ENCODE measurements at regions not wholly inside any gene's neighbourhood (a gene's known extent, or its start where the extent isn't known, plus 50 kb on each side); places are given as distances from the start of the nearest gene placed in this dataset.

DNA sequence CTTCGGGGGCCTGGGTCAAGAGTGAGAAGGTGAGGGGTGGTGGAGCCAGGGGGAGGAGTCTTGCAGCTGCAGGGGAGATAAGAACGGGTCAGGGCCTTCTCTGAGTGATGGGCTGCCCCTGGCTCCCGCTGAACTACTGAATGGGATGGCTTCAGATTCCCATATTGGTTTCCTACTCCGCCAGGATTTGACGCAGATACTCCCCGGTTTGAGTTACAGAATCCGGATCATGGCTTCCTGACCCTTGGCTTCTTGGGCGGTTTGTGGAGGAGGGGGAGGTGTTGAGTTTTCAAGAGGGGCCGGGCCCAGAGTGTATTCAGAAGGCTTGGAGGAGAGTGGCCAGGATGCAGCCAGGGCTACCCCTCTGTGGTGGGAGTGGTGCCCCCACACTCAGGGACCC is 119.9 kb upstream of the ATP2B2 start:
- Mint-ChIP-seq H3K27ac (no peak overlapping the region), H3K27me3 (ENCODE audit: low read depth in 3 of 3) (peaks cover 0 to 3% (median 2%) of the 10 kb centered on the region in 3 donors), H3K9me3 (peaks cover 0 to 3% (median 0%) of the 10 kb centered on the region in 6 donors), H3K4me3 (no peak overlapping the region), H3K36me3 (no peaks in the 10 kb centered on the region), H3K4me1 (no peaks in the 10 kb centered on the region)
- DNase-seq = no peak

DNA sequence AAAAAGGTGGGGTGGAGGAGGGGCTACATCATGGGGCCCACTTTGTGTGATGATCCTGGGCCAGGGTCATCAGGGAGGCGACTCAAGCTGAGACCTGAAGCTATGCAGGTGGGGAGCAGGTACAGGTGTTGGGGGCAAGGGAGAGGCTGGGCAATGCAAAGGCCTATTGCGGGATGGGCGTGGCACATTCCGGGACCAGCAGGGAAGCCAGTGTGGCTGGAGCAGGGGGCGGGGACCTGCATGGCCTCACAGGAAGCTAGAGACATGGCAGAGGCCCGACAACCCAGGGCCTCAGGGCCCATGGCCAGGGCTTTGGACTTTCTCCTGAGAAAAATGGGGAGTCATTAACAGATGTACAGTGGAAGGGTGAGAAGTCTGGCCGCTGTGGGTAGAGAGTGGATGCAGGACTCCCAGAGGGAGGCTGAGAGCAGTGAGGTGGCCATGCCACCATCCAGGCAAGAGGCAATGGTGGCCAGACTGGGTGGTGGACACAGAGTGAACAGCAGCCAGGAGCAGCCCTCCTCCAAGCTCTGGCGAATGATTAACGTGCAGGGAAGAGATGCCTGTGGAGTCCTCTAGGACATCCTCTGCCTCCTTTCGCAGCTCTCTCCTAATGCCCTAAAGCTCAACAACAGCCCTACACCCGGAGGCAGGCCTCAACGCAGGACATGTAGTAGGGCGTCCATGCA is 122.6 kb upstream of the ATP2B2 start:
- Mint-ChIP-seq H3K4me1 (no peaks in the 10 kb centered on the region), H3K4me3 (no peak overlapping the region), H3K36me3 (no peaks in the 10 kb centered on the region), H3K27ac (no peak overlapping the region), H3K9me3 (peaks cover 0 to 3% (median 0%) of the 10 kb centered on the region in 6 donors), H3K27me3 (ENCODE audit: low read depth in 3 of 3) (peaks cover 0 to 4% (median 3%) of the 10 kb centered on the region in 3 donors)
- no peak for DNase-seq

DNA sequence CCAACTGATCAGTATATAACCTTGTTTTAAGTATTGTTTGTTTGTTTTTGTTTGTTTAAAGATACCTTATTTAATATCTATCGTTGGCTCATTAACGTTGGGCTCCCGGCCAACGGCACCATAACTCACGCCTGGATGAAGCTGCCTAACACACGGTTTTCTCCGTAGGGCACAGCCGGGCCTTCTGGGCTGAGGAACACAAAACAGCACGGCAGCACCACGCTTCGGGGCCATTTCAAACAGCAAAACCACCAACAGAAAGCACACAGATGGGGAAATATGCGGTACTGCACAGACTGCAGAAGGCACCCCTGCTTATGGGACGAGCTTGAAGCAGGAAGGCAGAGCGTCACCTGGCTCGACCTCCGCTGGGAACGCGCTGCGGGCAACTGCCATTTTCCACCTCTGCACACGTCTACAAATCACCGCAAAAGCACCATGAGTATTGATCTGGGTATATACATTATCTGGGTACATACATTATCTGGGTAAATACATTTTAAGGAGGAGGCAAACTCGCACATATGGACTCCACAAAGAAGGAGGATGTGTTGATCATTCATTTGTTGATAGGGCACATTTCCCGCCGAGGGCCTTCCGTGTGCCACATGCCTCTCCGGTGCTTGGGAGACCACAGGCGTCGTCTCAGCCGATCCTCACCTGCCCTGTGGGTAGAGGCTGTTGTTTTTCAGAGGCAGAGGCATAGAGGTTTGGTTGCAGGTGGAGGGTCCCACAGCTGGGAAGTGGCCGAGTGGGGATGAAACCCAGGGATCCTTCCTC is 123.7 kb upstream of the ATP2B2 start:
- H3K4me3 Mint-ChIP-seq = no peak overlapping the region
- H3K27me3 Mint-ChIP-seq (ENCODE audit: low read depth in 3 of 3) = peaks cover 0 to 7% (median 3%) of the 10 kb centered on the region in 3 donors
- no peaks in the 10 kb centered on the region for H3K36me3 Mint-ChIP-seq
- no peak for DNase-seq
- no peaks in the 10 kb centered on the region for H3K4me1 Mint-ChIP-seq
- H3K9me3 Mint-ChIP-seq = peaks cover 0 to 3% (median 0%) of the 10 kb centered on the region in 6 donors
- H3K27ac Mint-ChIP-seq = no peak overlapping the region

DNA sequence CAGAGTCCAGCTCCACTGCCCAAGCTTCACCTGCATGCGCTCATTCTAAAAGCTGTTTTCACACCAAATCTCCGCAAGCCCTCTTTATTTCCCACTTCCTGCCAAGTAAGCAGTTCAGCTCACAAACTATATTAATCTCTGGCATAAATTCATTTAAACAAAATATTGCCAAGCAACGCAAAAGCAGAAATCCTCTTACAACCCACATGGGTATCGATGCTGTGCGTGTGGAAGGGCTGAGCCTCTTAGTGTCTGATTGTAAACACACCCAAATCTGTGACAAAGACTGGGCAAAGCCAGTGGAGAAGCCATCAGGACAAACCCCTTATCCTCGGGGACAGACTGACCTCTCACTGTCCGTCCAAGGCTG is 124.3 kb upstream of the ATP2B2 start:
- peaks cover 0 to 8% (median 3%) of the 10 kb centered on the region in 3 donors for H3K27me3 Mint-ChIP-seq (ENCODE audit: low read depth in 3 of 3)
- peaks cover 0 to 3% (median 0%) of the 10 kb centered on the region in 6 donors for H3K9me3 Mint-ChIP-seq
- DNase-seq = no peak
- H3K36me3 Mint-ChIP-seq = no peaks in the 10 kb centered on the region
- no peak overlapping the region for H3K27ac Mint-ChIP-seq
- no peaks in the 10 kb centered on the region for H3K4me1 Mint-ChIP-seq
- H3K4me3 Mint-ChIP-seq = no peak overlapping the region

DNA sequence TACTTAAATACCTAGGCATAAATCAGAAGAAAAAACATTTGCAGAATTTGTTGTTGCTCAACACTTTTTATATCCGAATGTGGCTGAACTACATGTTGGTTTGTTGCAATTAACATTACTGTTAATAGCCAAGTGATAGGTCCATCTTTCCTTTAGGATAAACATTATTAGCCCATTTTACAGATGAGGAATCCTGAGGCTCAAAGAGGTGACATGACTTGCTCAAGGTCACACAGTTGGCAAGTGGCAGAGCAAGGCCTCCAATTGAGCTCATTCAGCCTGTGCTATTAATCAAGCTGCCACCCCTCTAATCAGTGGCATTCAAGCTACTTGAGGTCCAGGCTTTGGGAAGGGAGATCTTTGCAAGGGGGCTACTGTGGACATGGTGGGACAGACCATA is 125.8 kb upstream of the ATP2B2 start:
- no peak for DNase-seq
- Mint-ChIP-seq H3K36me3 (no peaks in the 10 kb centered on the region), H3K27me3 (ENCODE audit: low read depth in 3 of 3) (peaks cover 0 to 11% (median 3%) of the 10 kb centered on the region in 3 donors), H3K4me3 (no peak overlapping the region), H3K4me1 (no peaks in the 10 kb centered on the region), H3K9me3 (peaks cover 0 to 4% (median 0%) of the 10 kb centered on the region in 6 donors), H3K27ac (no peak overlapping the region)

DNA sequence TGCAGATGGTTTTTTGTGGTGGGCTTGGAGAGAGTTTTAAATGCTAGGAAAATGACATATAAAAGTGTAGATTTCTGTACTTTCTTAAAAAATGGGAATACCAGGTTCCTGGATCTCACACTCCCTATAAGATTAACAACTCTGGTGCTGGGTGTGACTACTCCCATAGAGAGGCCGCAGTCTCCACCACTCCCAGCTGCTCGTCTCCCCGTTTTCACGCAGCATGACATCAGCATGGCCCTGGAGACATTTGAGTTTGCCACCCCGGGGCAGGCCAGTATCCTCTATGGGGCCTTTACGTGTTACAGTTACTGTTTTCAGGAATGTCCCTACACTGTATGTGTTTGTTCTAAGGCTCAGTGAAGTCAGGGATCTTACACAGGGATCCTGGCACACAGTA is 126.7 kb upstream of the ATP2B2 start:
- peaks cover 0 to 11% (median 0%) of the 10 kb centered on the region in 3 donors for H3K27me3 Mint-ChIP-seq (ENCODE audit: low read depth in 3 of 3)
- H3K36me3 Mint-ChIP-seq = no peaks in the 10 kb centered on the region
- no peak overlapping the region for H3K27ac Mint-ChIP-seq
- H3K4me3 Mint-ChIP-seq = no peak overlapping the region
- DNase-seq = no peak
- H3K4me1 Mint-ChIP-seq = no peaks in the 10 kb centered on the region
- H3K9me3 Mint-ChIP-seq = peaks cover 0 to 4% (median 2%) of the 10 kb centered on the region in 6 donors

DNA sequence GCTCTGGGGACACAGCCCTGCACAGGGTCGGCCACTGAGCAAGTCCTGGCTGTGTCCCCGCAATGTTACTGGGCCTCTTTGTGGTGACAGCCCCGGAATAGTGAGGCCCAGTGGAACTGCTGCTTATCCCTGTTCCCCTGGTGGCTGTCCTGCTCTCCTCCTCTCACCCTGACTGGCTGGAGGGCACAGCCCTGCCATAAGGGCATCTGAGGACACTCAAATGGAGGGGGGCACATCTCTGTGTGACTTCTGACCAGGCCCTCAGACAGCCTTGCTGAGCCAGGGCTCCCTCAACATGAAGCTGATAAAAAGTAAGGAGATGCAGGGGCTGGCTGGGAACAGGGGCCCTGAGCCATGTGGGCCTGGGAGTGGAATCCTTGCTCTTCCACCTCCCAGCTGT is 127.4 kb upstream of the ATP2B2 start:
- Mint-ChIP-seq H3K4me3 (no peak overlapping the region), H3K27me3 (ENCODE audit: low read depth in 3 of 3) (peaks cover 0 to 11% (median 0%) of the 10 kb centered on the region in 3 donors), H3K27ac (no peak overlapping the region), H3K9me3 (peaks cover 4 to 9% (median 6%) of the 10 kb centered on the region in 6 donors), H3K4me1 (no peaks in the 10 kb centered on the region), H3K36me3 (peaks cover 0 to 5% (median 0%) of the 10 kb centered on the region in 3 donors)
- no peak for DNase-seq

DNA sequence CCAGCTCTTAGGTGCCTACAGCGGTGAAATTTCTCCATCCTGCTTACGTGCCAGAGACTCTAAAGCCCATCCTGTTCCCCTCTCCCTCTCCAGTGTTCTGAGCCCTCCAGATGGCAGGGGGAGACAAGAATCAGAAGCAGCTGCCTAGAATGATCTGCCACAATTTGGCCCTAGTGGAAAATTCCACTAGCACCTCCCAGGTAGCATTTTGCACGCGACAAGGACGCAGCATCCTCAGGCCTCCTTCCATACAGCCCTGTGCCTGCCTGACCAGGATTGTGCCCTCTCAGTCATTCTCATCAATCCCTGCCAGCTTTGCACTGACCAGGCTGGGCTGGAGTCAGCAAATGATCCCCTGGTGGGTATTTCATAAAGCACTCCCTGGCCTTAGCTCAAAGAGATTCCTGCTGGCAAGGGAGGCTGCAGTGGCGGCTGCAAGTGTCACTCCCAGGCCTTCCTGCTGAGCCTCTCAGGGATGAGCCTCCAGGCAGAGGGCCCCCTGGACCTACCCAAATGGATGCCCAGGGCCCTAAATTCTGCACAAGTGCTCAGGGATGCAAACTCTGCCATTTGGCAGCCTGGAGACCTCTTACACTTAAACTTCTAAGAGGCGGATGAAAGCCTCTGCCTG is 130.2 kb upstream of the ATP2B2 start:
- H3K27me3 Mint-ChIP-seq (ENCODE audit: low read depth in 3 of 3) = peaks cover 0 to 14% (median 0%) of the 10 kb centered on the region in 3 donors
- H3K9me3 Mint-ChIP-seq = peaks cover 4 to 25% (median 12%) of the 10 kb centered on the region in 6 donors
- no peak overlapping the region for H3K27ac Mint-ChIP-seq
- H3K36me3 Mint-ChIP-seq = peaks cover 0 to 5% (median 0%) of the 10 kb centered on the region in 3 donors
- H3K4me1 Mint-ChIP-seq = no peaks in the 10 kb centered on the region
- no peak for DNase-seq
- H3K4me3 Mint-ChIP-seq = no peak overlapping the region

DNA sequence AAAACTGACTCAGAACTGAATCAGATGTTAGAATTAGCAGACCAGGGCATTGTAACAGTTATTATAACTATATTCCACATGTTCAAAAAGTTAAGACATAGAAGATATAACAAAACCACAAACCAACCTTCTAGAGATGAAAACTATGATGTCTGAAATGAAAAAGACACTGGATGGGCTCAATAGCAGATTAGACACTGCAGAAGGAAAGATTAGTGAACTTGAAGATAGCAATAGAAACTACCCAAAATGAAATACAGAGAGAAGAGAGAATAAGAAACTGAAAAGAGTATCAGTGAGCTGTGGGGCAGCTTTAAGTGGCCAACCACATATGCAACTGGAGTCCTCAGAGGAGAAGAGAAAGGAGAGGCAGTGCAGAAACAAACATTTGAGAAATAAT is 132.0 kb upstream of the ATP2B2 start:
- H3K27ac Mint-ChIP-seq = no peak overlapping the region
- H3K9me3 Mint-ChIP-seq = peaks cover 4 to 25% (median 12%) of the 10 kb centered on the region in 6 donors
- H3K27me3 Mint-ChIP-seq (ENCODE audit: low read depth in 3 of 3) = peaks cover 0 to 12% (median 1%) of the 10 kb centered on the region in 3 donors
- peaks cover 0 to 5% (median 0%) of the 10 kb centered on the region in 3 donors for H3K36me3 Mint-ChIP-seq
- H3K4me1 Mint-ChIP-seq = no peaks in the 10 kb centered on the region
- no peak for DNase-seq
- H3K4me3 Mint-ChIP-seq = no peak overlapping the region

DNA sequence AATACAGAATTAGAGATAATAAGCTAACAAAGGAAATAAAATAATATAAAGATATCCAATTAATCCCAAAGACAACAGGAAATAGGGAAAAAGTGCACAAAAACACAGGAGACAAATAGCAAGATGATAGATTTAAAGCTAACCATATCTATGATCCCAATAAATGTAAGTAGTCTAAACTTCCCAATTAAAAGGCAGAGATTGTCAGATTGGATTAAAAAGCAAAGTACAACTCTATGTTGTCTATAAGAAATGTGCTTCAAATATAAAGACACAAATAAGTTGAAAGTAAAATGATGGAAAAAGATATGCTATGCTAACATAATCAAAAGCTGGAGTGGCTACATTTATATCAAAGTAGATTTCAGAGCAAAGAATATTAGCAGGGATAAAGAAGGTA is 133.1 kb upstream of the ATP2B2 start:
- Mint-ChIP-seq H3K27ac (no peak overlapping the region), H3K4me3 (no peak overlapping the region), H3K27me3 (ENCODE audit: low read depth in 3 of 3) (peaks cover 0 to 10% (median 1%) of the 10 kb centered on the region in 3 donors), H3K9me3 (peaks cover 4 to 25% (median 12%) of the 10 kb centered on the region in 6 donors), H3K4me1 (no peaks in the 10 kb centered on the region), H3K36me3 (peaks cover 0 to 5% (median 0%) of the 10 kb centered on the region in 3 donors)
- DNase-seq = no peak

DNA sequence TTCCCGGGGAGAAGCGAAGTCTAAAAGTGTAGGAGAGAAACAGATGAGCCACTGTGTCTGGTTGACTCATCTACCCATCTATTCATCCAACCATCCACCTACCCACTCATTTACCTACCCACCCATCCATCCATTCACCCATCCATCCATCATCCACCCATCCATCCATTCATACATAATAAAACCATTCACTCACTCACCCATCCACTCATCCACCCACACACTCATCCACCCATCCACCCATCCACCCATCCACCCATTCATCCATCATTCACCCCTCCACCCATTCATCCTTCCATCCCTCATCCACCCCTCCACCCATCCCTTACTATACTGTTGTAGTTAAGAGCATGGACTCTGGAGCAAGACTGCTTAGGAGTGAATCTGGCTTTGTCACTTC is 136.4 kb upstream of the ATP2B2 start:
- no peak overlapping the region for H3K27ac Mint-ChIP-seq
- no peaks in the 10 kb centered on the region for H3K4me1 Mint-ChIP-seq
- H3K4me3 Mint-ChIP-seq = no peak overlapping the region
- H3K36me3 Mint-ChIP-seq = peaks cover 0 to 5% (median 0%) of the 10 kb centered on the region in 3 donors
- peaks cover 3 to 25% (median 11%) of the 10 kb centered on the region in 6 donors for H3K9me3 Mint-ChIP-seq
- DNase-seq = no peak
- peaks cover 2 to 10% (median 4%) of the 10 kb centered on the region in 3 donors for H3K27me3 Mint-ChIP-seq (ENCODE audit: low read depth in 3 of 3)

DNA sequence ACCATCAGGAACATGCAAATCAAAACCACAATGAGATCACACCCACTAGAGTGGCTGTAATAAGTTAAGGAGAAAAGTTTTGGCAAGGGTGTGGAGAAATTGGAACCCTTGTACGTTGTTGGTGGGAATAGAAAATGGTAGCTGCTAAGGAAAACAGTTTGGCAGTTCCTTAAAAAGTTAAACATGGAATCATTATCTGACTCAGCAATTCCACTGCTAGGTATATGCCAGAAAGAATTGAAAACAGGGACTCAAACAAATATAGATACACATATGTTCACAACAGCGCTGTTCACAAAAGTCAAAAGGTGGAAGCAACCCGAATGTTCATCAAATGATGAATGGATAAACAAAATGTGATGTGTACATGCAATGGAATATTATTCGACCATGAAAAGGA is 138.8 kb upstream of the ATP2B2 start:
- no peak overlapping the region for H3K27ac Mint-ChIP-seq
- no peaks in the 10 kb centered on the region for H3K4me1 Mint-ChIP-seq
- no peak overlapping the region for H3K4me3 Mint-ChIP-seq
- H3K9me3 Mint-ChIP-seq = peaks cover 0 to 3% (median 0%) of the 10 kb centered on the region in 6 donors
- DNase-seq = no peak
- H3K36me3 Mint-ChIP-seq = no peaks in the 10 kb centered on the region
- peaks cover 2 to 10% (median 4%) of the 10 kb centered on the region in 3 donors for H3K27me3 Mint-ChIP-seq (ENCODE audit: low read depth in 3 of 3)

DNA sequence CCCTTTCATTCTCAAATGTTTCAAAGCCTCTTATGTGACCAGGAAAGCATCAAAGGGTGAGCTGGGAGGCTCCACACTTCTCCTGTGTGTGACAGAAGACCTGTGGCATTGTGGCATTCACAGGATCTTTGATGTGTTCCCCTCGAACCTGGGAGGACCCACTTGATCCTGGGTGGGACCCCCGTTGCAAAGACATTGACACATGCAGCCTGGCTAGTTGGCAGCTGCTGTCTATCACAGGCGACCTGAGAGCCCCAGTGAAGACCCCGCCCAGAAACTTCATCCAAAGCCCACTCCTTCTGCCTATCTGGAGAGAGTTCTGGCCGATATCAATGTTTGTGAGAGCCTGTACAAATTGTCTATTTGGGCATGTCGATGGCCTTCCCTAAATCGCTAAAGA is 140.4 kb upstream of the ATP2B2 start:
- Mint-ChIP-seq H3K36me3 (no peaks in the 10 kb centered on the region), H3K4me1 (no peaks in the 10 kb centered on the region), H3K9me3 (no peaks in the 10 kb centered on the region), H3K27me3 (ENCODE audit: low read depth in 3 of 3) (peaks cover 2 to 5% (median 4%) of the 10 kb centered on the region in 3 donors), H3K4me3 (no peak overlapping the region), H3K27ac (no peak overlapping the region)
- DNase-seq = no peak
